HG02938 (cell line): ENCODE measurements at regions not wholly inside any gene's neighbourhood (a gene's known extent, or its start where the extent isn't known, plus 50 kb on each side); places are given as distances from the start of the nearest gene placed in this dataset.
"Not testable (repeated sequence)": the region's sequence is repeated elsewhere in the genome, so short reads cannot be mapped to it uniquely, and the experiment has no call there.

Source experiments
- ATAC-seq: cut with Tn5 transposase; IDR thresholded peaks from one replicate; pipeline ENCODE4 v1.9.1; 2021; ENCODE audit warnings: mild to moderate bottlenecking, moderate library complexity; ENCODE audit not compliant: unreplicated experiment

DNA sequence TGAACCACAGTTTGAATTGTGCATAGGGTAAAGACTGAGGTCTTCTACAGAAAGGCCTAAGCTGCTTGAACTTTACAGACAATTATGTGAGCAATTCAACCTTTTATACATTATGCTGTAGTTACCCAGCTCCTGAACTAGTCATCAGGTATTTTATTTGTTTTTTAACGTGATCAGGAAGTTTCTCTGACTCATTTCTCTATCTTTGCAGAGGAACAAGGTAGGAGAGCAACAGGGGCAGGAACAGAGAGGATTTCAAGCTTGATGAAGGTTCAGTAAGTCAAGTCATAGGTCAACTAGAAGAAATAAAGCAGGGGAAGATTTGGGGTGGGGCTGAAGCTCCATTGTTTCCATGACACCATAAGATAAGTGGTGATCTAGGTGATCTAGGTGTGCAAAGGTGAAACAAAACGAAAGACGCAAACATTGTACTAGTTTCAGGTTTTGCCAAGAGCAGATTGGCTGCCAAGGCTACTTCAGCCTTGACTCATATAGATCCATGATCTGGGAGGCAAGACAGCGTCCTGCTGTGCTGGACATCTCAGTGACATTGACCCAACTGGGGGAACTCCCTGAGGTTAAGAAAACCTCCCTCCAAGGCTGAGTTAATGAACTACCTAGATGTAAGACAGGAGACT is 198.1 kb downstream of the DAD1 start:
- no peak for ATAC-seq

DNA sequence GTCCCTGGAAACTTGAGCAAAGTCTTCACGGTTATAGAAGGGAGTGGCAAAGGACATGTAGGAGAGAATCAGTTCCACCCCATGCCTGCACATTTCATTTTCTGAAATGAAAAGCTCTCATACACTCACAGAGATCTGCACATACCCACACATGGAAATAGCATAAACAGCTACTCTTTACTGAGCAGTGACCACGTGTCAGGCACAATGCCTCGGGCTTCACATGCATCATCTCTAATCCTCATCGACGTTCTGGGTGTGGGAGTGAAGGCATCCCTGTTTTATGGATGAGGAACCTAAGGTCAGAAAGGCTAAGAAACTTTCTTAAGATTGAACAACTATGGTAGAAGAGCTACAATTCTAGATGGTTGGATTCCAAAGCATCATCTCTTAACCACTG is 198.8 kb downstream of the DAD1 start:
- no peak for ATAC-seq

DNA sequence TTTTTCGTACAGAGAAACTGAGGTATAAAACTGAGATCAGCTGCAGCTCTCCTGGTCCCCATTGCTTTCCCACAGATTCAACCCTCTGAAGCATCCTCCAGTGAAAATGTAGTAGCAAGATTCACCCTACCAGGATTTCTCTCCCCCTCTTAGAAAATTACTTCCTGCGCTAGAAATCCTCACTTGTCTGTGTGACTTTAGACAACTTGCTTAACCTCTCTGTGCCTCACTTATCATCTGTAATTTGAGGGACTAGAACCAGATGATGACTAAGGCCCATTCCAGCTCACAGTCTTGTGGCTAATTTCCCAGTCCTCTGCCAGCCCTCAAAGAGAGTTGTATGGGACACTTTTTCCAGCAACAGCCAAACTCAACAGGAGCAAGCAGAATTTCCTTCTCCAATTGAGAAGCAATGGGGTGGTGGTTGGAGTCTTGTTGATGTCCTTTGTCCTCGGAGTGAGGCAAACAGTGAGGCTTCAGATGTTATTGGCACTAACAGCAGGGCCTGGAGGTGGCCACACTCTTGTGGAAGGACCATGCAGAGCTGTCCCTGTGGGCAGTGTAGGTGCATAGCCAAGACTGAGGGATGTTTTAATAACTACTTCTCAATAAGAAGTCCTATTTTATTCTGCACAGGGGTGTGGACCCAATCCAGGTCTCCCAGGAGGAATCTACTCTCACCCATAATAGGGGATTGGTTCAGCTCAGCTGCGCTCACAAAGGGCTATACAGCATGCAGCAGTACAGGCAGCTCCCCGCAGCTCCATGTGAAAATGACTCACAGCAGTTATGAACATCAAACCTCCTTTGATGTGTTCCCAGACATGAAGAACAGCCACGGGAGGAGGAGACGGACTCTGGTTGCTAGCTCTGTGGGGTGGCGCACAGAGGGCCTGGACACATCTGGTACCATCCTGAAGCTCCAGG is 200.1 kb downstream of the DAD1 start:
- ATAC-seq = no peak

DNA sequence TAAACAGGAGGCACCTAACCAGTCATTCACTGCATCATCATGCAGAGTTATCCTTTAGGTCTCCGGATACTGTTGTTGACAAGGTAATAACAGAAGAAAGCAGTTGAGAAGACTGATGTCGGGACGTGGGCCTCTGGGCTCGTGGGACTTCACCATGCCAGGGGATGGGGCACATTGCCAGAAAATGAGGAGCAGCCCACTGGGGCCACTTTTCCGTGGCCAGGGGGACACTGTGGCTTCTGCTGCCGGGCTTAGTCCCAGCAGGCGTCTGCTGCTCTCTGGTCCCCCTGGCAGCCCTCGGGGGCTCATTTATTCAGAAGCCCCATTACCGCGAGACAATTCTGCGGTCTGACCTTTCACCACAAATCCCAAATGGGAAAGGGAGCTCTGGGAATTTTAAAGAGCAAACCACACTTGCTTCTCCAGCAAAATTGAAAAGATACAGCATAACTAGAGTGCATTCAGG is 201.2 kb downstream of the DAD1 start:
- no peak for ATAC-seq

DNA sequence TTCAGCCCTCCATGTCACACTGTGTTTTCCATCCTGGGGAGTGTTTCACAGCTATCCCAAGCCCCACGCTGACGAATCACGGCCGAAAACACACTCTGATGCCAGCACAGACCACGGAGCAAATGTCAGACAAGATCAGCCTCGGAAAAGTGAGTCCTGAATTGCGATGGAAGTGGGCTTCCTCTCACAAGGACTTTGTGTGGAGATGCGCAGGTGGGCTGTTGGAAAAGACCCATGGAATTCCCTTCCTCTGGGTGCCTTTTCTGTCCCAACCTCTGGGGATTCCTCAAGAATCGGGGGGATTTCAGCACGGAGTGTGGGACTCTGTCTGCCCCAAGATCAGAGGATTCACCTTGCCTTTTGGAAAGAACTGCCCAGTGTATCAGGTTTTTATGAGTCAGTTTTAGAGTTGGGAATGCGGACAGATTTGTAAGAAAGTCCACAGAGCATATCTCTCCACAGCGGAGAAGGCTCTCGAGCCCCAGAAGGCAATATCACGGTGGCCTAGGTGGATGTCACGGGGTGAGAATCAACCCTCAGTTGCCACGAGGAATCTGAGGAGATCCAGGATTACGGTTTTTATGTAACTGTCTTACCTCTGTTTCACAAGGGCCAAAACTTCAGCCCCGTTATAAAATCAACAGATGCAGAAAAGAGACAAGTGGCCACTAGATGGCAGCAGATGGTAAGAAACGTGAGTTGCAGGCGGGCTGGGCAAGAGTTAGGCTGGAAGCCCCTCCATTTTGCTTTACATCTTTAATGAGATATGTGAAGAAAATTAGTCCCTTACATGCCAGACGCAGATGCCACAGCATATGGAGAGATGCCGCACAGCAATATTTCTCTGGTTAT is 201.9 kb downstream of the DAD1 start:
- no peak for ATAC-seq

DNA sequence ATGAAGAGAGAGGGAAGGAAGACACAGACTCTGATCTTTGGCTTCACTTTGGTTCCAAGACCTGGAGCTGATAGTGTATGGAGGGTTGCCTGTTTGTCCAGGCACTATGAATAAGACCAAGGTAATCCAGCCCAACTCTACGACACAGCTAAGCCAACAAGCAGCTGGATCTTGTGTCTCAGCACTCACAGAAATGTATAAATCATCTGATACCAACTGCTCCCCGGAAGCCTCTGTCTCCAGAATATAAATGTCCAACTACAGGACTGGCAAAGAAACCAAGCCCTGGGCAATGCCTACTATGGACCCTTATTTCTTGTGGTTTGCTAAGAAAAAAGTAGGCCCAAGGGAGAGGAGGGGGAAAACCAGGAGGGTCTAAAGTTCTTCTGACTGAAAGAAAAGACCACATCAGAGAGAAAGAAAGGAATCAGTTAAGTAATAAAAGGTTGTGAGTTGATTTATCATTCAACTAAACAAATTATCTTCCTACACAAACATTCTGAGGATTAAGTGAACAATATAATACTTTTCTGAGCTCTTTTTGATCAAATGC is 204.0 kb downstream of the DAD1 start:
- ATAC-seq = no peak

DNA sequence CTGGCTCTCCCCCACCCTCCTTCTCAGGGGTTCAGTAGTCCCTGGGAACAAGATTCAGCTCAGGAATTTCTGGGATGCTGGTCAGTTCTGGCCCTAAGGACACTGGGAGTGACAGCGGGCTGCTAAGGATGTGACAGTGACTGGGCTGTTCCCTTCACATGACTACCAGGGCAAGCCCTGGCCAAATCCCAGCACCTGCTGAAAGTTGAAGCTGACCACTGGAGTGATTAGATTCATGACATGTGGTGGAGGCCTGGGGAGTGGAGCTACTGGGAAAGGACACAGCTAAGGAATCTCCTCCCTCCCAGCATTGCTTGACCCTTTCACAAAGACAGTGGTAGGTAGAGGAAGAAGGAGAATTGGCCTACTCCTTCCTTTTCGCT is 204.9 kb downstream of the DAD1 start:
- peak; percentile 12 for ATAC-seq

DNA sequence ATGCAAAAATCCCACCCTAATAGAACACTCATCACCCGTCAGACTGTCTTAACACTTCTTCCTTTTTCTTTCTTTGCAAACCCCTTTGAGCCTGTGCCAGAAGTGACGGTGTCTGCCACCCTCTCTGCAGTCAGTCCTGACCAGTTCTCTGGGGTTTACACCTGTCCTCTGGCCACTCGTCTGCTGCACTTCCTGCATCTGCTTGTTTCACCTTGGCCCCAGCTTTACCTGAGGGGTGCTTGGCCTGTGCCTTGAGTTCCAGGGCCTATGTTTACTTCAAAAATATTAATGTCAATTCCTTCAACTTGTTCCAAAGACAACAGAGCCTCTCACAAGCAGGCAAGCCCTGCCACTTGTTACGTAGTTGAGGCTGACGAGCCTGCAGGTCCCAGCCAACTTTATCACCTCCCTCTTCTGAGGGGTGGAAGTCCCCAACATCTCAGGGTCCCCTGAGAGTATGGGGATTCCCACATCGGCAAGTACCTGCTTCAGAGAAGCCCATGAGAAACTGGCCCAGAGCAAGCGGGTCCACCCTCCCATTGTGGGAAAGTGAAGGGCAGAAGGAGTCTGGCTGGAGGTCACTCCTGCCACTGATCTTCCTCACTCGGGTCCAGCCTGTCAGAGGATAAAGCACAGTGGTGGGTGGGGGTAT is 205.4 kb downstream of the DAD1 start:
- ATAC-seq = peak; percentile 36

DNA sequence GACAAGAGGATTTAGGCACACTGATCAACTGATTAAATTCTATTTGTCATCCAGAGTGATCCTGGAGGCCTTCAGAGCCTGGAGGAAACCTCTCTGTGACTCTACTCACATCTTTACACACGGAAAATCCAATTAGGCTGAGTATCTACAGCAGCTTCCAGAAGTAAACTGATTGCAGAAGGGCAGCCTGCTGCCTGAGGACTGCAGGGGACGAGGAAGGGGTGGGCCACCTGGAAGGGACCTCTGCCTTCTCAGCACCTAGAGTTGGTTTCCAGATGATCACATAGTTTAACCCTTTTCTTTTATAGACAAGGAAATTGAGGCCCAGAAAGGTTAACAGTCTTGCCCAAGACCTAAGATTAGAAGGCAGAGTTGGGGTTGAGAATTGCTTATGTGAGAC is 206.1 kb downstream of the DAD1 start:
- no peak for ATAC-seq

DNA sequence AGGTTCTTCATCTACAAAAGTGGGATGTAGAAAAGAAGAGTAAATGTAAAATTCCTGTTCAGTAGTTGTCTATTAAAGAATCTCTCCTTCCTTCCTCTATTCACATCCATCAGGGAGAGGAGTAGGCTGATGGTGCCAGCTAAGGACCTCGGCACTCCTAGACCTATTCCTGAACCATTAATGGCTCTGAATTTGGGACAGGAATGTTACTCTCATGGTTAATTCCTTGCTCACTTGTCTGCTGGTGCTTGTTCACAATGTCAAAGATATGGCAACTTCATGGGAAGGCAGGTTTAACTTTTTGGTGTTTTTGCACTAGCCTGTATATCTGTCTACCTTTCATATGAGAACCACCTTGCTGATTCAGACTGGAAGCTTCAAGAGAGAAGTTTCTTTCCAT is 206.6 kb downstream of the DAD1 start:
- no peak for ATAC-seq

DNA sequence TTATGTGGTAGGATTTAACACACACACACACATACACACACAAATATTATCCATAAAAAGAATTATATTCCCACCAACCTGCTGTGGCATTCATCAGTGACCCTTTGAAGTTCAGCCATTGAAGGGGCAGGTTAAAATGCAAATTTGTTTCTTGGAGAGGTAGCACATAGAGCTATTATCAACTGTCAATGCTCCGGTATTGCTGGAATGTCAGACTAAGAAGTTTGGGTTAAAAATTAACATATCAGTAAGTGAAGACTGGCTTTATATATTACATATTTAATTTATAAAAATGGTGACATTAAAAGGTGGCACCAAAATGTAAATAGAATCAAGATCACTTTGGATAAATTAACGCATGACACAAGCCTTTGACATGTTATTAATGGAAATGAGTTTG is 207.3 kb downstream of the DAD1 start:
- ATAC-seq = no peak

DNA sequence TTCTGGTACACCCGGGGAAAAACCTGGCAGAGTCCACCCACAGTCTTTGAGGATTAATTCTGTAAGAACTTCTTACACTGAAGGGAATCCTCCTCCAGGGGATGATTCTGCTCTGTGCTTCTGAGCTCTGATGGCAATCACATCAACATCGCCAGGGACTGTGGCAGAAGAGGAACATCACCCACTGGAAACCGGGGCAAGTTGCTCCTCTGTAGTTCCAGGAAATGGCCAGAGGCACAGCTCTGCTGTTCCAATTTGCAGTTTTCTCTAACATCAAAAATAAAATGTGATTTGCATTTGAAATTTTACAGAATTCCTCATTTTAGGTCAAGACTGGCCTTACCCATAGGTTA is 207.6 kb downstream of the DAD1 start:
- ATAC-seq = no peak

DNA sequence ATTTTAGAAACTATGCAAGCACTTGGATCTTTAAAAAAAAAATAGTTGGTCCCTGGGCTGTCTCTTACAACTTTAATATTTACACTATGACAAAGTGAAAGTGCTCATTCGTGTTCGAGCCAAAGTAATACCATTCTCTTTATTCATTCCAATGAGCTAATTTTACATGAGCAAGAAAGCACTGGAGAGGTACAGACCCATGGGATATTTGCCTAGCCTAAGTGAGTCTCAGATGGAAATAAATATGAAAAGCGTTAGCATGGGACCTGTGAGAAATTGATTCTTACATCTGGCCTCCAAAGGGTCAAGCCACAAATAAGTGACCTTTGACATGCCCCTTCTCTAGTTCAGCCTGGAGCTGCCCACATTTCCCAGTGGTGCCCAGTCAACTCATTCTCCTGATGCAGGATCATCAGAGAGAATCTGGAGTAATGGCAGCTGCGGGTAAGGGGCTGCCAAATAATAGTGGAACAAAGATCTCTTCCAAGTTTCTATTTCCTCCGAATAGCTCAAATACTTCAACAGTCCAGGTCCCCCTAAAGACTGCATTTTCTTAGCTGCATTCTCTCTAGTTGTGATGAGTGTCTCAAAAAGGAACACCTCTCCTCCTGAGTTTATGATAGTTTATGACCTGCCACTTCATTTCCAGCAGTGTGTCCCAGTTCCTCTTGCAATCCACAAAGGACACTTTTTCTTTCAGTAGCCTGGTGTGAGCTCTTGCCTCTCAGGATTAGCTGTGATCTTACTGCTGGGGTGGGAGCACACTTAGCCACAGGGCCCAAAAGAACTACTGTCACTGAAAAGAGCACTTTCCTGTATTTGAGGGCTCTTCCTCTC is 208.2 kb downstream of the DAD1 start:
- ATAC-seq = no peak

DNA sequence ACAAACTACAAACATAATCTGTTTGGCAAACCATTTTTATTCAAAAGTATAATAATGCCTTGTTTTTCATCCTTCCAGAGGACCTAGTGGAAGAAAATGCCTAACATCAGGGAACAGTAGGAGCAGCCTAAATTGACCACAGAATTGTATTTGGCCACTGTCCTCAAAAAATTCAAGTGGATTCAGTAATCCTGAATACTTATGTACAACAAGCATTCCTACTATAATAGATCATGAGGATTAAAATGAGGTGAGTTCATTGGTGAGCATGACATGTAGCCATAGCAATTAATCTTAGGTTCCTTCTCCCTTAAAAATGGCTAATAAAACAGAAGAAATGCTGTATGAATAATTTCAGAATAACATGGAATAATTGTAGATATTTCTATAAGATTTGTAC is 209.3 kb downstream of the DAD1 start:
- ATAC-seq = no peak

DNA sequence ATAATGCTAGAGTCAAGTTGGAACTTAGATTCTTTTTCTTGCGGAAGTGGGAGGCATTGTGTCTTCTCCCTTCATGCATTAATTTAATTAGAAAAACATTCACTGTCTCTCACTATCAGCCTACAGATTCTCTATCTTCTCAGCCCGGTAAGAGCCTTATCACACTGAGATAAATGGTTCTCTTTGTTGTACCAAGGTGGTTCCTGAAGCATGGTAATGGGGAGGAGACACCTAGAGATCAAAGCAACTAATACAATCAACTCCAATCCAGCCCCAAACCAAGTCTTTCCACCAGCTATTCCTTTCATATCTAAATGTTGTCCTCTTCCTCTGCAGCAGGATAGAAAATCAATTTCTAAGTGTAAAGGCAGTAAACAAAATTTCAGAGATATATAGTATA is 210.8 kb downstream of the DAD1 start:
- no peak for ATAC-seq

DNA sequence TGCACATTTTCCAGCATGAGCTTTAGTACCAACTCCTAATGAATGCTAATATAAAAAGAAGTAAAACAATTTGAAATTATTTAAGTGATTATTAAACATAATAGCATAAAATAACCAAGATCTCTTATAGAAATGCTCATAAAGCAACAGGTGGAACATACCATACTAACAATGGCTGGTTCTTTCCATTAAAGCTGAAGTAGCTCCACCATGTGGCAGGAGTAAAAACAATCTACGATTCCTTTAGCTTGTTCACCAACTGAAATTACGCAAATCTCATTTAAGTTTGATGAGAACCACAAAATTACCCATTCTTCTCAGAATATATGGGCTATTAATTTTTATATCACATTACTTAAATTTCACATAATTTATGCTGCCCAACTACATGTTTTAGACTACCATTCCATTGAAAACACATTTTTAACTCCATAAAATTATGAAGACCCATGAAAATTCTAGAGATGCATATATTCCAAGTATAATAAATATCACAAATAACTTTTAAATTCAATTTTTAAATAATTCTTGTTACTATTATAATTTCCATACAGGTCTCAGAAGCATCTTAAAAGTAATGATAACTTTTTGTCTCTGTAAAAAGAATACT is 213.6 kb downstream of the DAD1 start:
- ATAC-seq = no peak

DNA sequence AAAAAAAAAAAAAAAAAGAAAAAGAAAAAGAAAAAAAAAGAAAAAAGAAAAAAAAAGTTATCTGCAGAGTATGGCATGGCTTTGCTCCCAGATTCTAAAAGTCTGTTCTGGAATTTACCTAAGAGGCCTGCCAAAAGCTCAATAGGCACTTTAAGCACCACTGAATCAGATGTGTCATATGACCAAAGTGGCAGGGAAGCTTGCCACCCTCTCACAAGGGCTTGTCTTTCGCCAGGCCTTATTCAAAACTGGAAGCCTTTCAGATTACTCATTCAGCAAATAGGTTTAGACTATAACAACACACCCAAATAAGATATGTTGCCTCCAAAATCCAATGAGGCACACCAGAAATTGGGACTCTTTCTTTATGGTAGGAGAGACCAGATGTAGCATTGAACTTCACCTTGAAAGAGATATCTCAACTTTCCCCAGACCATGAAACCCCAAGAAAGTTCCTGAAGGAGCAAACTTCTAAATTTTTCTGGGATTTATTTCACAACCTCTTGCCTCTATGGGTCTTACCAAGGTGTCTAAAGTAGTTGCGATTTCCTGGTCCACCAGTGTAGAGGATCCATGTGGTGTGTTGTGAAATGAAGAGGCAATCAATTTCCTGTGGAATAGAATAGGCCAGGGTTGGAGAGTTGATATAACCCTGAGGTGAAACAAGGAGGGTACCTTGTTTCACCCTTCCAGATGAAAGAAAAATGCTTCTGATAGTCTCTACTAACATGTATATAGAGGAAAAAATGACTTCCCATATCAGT is 218.8 kb downstream of the DAD1 start:
- ATAC-seq = no peak

DNA sequence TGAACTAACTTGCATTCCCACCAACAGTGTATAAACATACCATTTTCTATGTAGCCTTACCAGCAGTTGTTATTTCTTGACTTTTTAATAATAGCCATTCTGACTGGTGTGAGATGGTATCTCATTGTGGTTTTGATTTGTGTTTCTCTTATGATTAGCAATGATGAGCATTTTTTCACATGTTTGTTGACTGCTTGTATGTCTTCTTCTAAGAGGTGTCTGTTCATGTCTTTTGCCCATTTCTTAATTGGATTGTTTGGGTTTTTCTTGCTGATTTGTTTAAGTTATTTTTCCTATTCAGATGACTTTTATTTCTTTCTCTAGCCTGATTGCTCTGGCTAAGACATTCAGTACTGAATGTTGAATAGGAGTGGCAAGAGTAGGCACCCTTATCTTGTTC is 230.3 kb downstream of the DAD1 start:
- no peak for ATAC-seq

DNA sequence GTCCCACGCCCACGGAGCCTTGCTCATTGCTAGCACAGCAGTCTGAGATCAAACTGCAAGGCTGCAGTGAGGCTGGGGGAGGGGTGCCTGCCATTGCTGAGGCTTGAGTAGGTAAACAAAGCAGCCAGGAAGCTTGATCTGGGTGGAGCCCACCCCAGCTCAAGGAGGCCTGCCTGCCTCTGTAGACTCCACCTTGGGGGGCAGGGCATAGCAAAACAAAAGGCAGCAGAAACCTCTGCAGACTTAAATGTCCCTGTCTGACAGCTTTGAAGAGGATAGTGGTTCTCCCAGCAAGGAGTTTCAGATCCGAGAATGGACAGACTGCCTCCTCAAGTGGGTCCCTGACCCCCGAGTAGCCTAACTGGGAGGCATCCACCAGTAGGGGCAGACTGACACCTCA is 239.7 kb downstream of the DAD1 start:
- not testable (repeated sequence) for ATAC-seq
